ENCODE measurements at regions not wholly inside any gene's neighbourhood (a gene's known extent, or its start where the extent isn't known, plus 50 kb on each side); places are given as distances from the start of the nearest gene placed in this dataset.
"Not testable (repeated sequence)": the region's sequence is repeated elsewhere in the genome, so short reads cannot be mapped to it uniquely, and the experiment has no call there.

DNA sequence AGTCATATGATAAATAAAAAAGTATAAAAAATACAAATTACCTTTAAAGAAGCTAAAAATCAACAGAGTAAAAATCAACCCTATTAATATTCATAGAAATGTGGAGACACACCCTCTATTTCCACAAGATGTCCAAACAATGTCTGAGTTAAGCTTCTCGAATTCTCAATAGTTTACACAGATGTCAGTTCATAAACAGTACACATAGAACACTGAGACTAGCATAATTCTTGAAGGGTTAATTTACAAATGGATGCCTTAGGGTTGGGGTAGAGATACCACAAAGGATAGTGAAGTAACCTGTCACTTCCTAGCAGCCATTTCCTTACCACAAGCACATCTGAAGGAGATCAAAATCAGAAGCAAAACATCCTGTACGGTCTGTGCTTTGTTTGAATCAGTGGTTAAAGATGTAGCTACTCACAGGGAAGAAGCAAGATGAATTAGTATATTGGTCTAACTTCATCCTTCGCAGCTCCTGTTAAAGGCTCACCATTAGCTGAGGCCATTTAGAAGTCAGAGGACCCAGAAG is 2393.9 kb downstream of the ARAP2 start:
- TF ChIP-seq, protein P1, sequence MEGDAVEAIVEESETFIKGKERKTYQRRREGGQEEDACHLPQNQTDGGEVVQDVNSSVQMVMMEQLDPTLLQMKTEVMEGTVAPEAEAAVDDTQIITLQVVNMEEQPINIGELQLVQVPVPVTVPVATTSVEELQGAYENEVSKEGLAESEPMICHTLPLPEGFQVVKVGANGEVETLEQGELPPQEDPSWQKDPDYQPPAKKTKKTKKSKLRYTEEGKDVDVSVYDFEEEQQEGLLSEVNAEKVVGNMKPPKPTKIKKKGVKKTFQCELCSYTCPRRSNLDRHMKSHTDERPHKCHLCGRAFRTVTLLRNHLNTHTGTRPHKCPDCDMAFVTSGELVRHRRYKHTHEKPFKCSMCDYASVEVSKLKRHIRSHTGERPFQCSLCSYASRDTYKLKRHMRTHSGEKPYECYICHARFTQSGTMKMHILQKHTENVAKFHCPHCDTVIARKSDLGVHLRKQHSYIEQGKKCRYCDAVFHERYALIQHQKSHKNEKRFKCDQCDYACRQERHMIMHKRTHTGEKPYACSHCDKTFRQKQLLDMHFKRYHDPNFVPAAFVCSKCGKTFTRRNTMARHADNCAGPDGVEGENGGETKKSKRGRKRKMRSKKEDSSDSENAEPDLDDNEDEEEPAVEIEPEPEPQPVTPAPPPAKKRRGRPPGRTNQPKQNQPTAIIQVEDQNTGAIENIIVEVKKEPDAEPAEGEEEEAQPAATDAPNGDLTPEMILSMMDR (conservative IDR thresholded peaks at IDR 0.05), result no peak
- Histone ChIP-seq H3K79me1 (ENCODE audit: insufficient read depth, low read depth, low read length, poor library complexity, severe bottlenecking) (no peaks in the 10 kb centered on the region), H3K18ac (ENCODE audit: insufficient read length, low read depth, low read length) (no peak overlapping the region), H3K9ac (ENCODE audit: extremely low read depth, insufficient read length, low read length) (no peak overlapping the region), H3K4me1 (ENCODE audit: insufficient read depth, low read length) (no peaks in the 10 kb centered on the region), H3K56ac (ENCODE audit: insufficient read length, low read depth, low read length) (no peak overlapping the region), H3K23ac (ENCODE audit: insufficient read length, low read depth, low read length) (no peak overlapping the region), H2BK15ac (ENCODE audit: low read depth, low read length) (no peak overlapping the region), H2AFZ (ENCODE audit: low read length) (no peak overlapping the region), H2BK120ac (ENCODE audit: low read depth, low read length, poor library complexity, severe bottlenecking) (no peak overlapping the region), H2BK12ac (ENCODE audit: insufficient read length, low read depth, low read length) (no peak overlapping the region), H3K27ac (ENCODE audit: insufficient read length, low read depth, low read length) (no peak overlapping the region), H4K91ac (ENCODE audit: insufficient read length, low read depth, low read length) (no peak overlapping the region), H2BK20ac (ENCODE audit: low read depth, low read length, poor library complexity, severe bottlenecking) (no peak overlapping the region), H3K9me3 (ENCODE audit: control insufficient read depth, low read depth, low read length) (no peaks in the 10 kb centered on the region), H4K20me1 (ENCODE audit: control insufficient read depth, insufficient read depth, insufficient read length) (no peaks in the 10 kb centered on the region), H3K4ac (ENCODE audit: low read depth, low read length) (no peak overlapping the region), H2BK5ac (ENCODE audit: insufficient read length, low read length) (no peak overlapping the region), H3K14ac (ENCODE audit: insufficient read depth, low read length) (no peak overlapping the region), H3K79me2 (ENCODE audit: insufficient read depth, low read length) (no peaks in the 10 kb centered on the region), H3T11ph (ENCODE audit: low read length) (no peak overlapping the region), H3K4me2 (ENCODE audit: insufficient read depth, insufficient read length, low read length) (no peak overlapping the region), H3K27me3 (ENCODE audit: insufficient read depth, low read length) (no peaks in the 10 kb centered on the region), H4K8ac (replicated peaks; ENCODE audit: insufficient read length, low read depth, low read length) (no peak overlapping the region), H4K5ac (ENCODE audit: insufficient read length, low read depth, low read length) (no peak overlapping the region), H3K23me2 (ENCODE audit: insufficient read length, low read depth, low read length, poor library complexity, severe bottlenecking) (no peaks in the 10 kb centered on the region), H2AK5ac (ENCODE audit: insufficient read length, low read length) (no peak overlapping the region)
- no CpG with 5 or more reads among the region's 3 CpGs for WGBS (ENCODE audit: extremely low coverage, insufficient read length, low lambda C conversion rate)
- Mint-ChIP-seq H3K4me1 (peaks cover 5 to 6% of the 10 kb centered on the region in 2 experiments; a peak in 1 of 4 replicates), H3K36me3 (ENCODE audit: insufficient read depth in 1 of 3, low read depth in 3 of 3) (peaks cover 24 to 48% (median 30%) of the 10 kb centered on the region in 3 experiments), H3K9me3 (peaks cover 32 to 35% of the 10 kb centered on the region in 2 experiments), H3K4me3 (no peak overlapping the region), H3K27me3 (ENCODE audit: low read depth) (no peaks in the 10 kb centered on the region), H3K27ac (no peak overlapping the region)
- no peak for DNase-seq

DNA sequence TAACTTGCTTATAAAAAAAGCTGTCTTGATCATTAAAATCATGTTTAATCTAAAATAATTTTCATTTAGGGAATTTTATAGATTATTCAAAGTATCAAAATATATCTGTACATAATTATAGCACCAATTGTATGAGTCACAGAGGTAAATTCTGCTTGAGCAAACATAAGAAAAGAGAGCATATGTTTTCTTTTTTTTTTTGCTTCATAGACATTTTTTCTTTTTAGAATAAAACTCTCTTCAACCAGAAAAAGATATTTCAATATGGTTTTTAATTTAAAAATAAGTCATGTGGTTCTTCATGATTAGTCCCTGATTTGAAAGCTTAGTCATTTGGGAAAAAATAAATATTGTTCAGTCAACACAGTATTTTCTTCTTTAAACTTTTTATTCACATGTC is 2390.6 kb downstream of the ARAP2 start:
- not testable (repeated sequence) for H3K9ac ChIP-seq (ENCODE audit: extremely low read depth, insufficient read length, low read length); H4K91ac ChIP-seq (ENCODE audit: insufficient read length, low read depth, low read length); H3K23ac ChIP-seq (ENCODE audit: insufficient read length, low read depth, low read length); H3K9me3 ChIP-seq (ENCODE audit: control insufficient read depth, low read depth, low read length); H4K20me1 ChIP-seq (ENCODE audit: control insufficient read depth, insufficient read depth, insufficient read length); H4K5ac ChIP-seq (ENCODE audit: insufficient read length, low read depth, low read length); H3K23me2 ChIP-seq (ENCODE audit: insufficient read length, low read depth, low read length, poor library complexity, severe bottlenecking); H3K4me1 ChIP-seq (ENCODE audit: insufficient read depth, low read length); H4K8ac ChIP-seq (replicated peaks; ENCODE audit: insufficient read length, low read depth, low read length); H3K56ac ChIP-seq (ENCODE audit: insufficient read length, low read depth, low read length); H2BK5ac ChIP-seq (ENCODE audit: insufficient read length, low read length); H3K27ac ChIP-seq (ENCODE audit: insufficient read length, low read depth, low read length); H3K9me3 Mint-ChIP-seq; H2BK15ac ChIP-seq (ENCODE audit: low read depth, low read length); H3K4me1 Mint-ChIP-seq; H3K27me3 ChIP-seq (ENCODE audit: insufficient read depth, low read length); H3K79me1 ChIP-seq (ENCODE audit: insufficient read depth, low read depth, low read length, poor library complexity, severe bottlenecking); H3K14ac ChIP-seq (ENCODE audit: insufficient read depth, low read length); H2BK20ac ChIP-seq (ENCODE audit: low read depth, low read length, poor library complexity, severe bottlenecking); H3K18ac ChIP-seq (ENCODE audit: insufficient read length, low read depth, low read length); H2AFZ ChIP-seq (ENCODE audit: low read length); H3K4ac ChIP-seq (ENCODE audit: low read depth, low read length); H3K4me2 ChIP-seq (ENCODE audit: insufficient read depth, insufficient read length, low read length); H3K4me3 Mint-ChIP-seq; H2BK12ac ChIP-seq (ENCODE audit: insufficient read length, low read depth, low read length); H3K27ac Mint-ChIP-seq; H2AK5ac ChIP-seq (ENCODE audit: insufficient read length, low read length); H2BK120ac ChIP-seq (ENCODE audit: low read depth, low read length, poor library complexity, severe bottlenecking); H3K27me3 Mint-ChIP-seq (ENCODE audit: low read depth); DNase-seq; H3K79me2 ChIP-seq (ENCODE audit: insufficient read depth, low read length); H3T11ph ChIP-seq (ENCODE audit: low read length)
- peaks cover 4 to 15% (median 9%) of the 10 kb centered on the region in 3 experiments for H3K36me3 Mint-ChIP-seq (ENCODE audit: insufficient read depth in 1 of 3, low read depth in 3 of 3)

Measured in H9 (cell line).